Gastroesophageal sphincter (tissue), 4 donors: ENCODE measurements at regions not wholly inside any gene's neighbourhood (a gene's known extent, or its start where the extent isn't known, plus 50 kb on each side); places are given as distances from the start of the nearest gene placed in this dataset.
"Not testable (repeated sequence)": the region's sequence is repeated elsewhere in the genome, so short reads cannot be mapped to it uniquely, and the experiment has no call there.

Source experiments
- ATAC-seq: fragments of 150-250 bp; one replicate; pipeline ENCODE4 v1.9.1; 2016; ENCODE audit warnings: mild to moderate bottlenecking, moderate library complexity
- H3K27ac ChIP-seq, 4 donors: fragments of 200-600 bp; sonication (generic) in 3 of 4; 1 replicate in 3 of 4; 2 replicates in 1 of 4; pipeline ENCODE4 v1.5.1; 2016 to 2019
- H3K27me3 ChIP-seq: fragments of 200-600 bp; sonication (generic); one replicate; pipeline ENCODE4 v1.5.1; 2019
- H3K36me3 ChIP-seq, 2 donors: fragments of 200-600 bp; sonication (generic); one replicate each; pipeline ENCODE4 v1.5.1; 2019; ENCODE audit warnings: control low read depth in 1 of 2
- H3K4me1 ChIP-seq, 3 donors: fragments of 200-600 bp; sonication (generic); 1 replicate in 2 of 3; 2 replicates in 1 of 3; pipeline ENCODE4 v1.5.1; 2016 to 2019; ENCODE audit warnings: control low read depth in 2 of 3
- H3K4me3 ChIP-seq, 2 donors: fragments of 200-600 bp; sonication (generic); one replicate each; pipeline ENCODE4 v1.5.1; 2019; ENCODE audit warnings: mild to moderate bottlenecking in 1 of 2, moderate library complexity in 1 of 2
- H3K9me3 ChIP-seq, 3 donors: fragments of 200-600 bp; sonication (generic); one replicate each; pipeline ENCODE4 v1.5.1; 2017 to 2019; ENCODE audit warnings: control low read depth in 2 of 3
- EP300 ChIP-seq: sonication (generic); formaldehyde crosslinking; IDR thresholded peaks from one replicate; pipeline ENCODE4 v1.6.1; 2017; ENCODE audit warnings: antibody characterized with exemption, mild to moderate bottlenecking
- POLR2A ChIP-seq, 2 donors: fragments of 450-650 bp; IDR thresholded peaks; one replicate each; pipeline ENCODE4 v1.6.1; 2017; ENCODE audit warnings: antibody characterized with exemption in 2 of 2, mild to moderate bottlenecking in 2 of 2, moderate library complexity in 1 of 2
- POLR2AphosphoS5 ChIP-seq: sonication (generic); formaldehyde crosslinking; IDR thresholded peaks from one replicate; pipeline ENCODE4 v1.6.1; 2017; ENCODE audit warnings: antibody characterized with exemption
- WGBS, 2 donors: methylation state at CpG; one replicate each; pipeline ENCODE4 v1.1.5; 2018; ENCODE audit warnings: low coverage in 1 of 2; 5-methylcytosine and 5-hydroxymethylcytosine counted together
- TF ChIP-seq, protein P1 (sequence below), 4 experiments: fragments of 200-600 bp in 2 of 4; fragments of 450-650 bp in 2 of 4; sonication (generic) in 1 of 4; IDR thresholded peaks; one replicate each; pipeline ENCODE4 v1.5.1; 2017 to 2019; ENCODE audit warnings: antibody characterized with exemption in 4 of 4, mild to moderate bottlenecking in 2 of 4, moderate library complexity in 2 of 4

DNA sequence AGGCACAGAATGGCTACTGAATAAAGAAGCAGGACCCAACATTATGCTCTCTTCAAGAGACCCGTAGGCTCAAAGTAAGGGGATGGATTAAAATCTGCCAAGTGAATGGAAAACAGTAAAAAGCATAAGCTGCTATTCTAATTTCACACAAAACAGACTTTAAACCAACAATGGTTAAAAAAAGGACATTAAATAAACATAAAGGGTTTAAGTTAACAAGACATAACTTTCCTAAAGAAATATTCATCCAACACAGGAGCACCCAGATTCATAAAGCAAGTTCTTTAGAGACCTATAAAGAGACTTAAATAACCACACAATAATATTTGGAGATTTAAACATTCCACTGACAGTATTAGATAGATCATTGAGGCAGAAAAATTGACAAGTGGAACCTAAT lies 624.5 kb downstream of the RFPL4B start:
- Histone ChIP-seq H3K4me1 (no peaks in the 10 kb centered on the region), H3K27ac (no peak overlapping the region), H3K36me3 (no peaks in the 10 kb centered on the region), H3K4me3 (no peak overlapping the region), H3K9me3 (peaks cover 0 to 8% (median 0%) of the 10 kb centered on the region in 3 donors), H3K27me3 (no peaks in the 10 kb centered on the region)
- no peak for ATAC-seq
- no peak for TF ChIP-seq POLR2AphosphoS5
- no peak for TF ChIP-seq POLR2A (IDR thresholded peaks at IDR 0.05)
- TF ChIP-seq, protein P1, sequence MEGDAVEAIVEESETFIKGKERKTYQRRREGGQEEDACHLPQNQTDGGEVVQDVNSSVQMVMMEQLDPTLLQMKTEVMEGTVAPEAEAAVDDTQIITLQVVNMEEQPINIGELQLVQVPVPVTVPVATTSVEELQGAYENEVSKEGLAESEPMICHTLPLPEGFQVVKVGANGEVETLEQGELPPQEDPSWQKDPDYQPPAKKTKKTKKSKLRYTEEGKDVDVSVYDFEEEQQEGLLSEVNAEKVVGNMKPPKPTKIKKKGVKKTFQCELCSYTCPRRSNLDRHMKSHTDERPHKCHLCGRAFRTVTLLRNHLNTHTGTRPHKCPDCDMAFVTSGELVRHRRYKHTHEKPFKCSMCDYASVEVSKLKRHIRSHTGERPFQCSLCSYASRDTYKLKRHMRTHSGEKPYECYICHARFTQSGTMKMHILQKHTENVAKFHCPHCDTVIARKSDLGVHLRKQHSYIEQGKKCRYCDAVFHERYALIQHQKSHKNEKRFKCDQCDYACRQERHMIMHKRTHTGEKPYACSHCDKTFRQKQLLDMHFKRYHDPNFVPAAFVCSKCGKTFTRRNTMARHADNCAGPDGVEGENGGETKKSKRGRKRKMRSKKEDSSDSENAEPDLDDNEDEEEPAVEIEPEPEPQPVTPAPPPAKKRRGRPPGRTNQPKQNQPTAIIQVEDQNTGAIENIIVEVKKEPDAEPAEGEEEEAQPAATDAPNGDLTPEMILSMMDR (IDR thresholded peaks at IDR 0.05) = no peak
- TF ChIP-seq EP300 = no peak
- 67 to 73% methylated on average over 1 of the region's 1 CpG for WGBS, 2 donors

DNA sequence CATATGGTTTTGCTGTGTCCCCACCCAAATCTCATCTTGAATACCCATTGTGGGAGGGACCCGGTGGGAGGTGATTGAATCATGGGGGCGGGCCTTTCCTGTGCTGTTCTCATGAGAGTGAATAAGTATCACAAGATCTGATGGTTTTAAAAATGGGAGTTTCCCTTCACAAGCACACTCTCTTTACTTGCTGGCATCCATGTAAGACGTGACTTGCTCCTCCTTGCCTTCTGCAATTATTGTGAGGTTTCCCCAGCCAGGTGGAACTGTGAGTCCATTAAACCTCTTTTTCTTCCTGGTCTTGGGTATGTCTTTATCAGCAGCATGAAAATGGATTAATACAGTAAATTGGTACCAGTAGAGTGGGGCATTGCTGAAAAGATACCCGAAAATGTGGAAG lies 627.8 kb downstream of the RFPL4B start:
- not testable (repeated sequence) for H3K36me3 ChIP-seq, H3K27me3 ChIP-seq, H3K27ac ChIP-seq, H3K4me1 ChIP-seq, H3K4me3 ChIP-seq, ATAC-seq, H3K9me3 ChIP-seq
- 92 to 100% methylated on average over 1 to 3 of the region's 4 CpGs for WGBS, 2 donors

DNA sequence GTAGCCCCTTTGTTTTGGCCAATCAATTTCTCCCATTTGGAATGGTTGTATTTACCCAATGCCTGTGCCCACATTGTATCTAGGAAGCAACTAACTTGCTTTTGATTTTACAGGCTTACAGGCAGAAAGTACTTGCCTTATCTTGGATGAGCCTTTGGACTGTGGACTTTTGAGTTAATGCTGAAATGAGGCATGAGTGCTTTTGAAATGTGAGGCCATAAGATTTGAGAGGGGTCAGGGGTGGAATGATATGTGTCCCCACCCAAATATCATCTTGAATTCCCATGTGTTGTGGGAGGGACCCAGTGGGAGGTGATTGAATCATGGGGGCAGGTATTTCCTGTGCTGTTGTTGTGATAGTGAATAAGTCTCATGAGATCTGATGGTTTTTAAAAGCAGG lies 629.4 kb downstream of the RFPL4B start:
- not testable (repeated sequence) for ATAC-seq, H3K27ac ChIP-seq, H3K4me3 ChIP-seq, H3K9me3 ChIP-seq, H3K27me3 ChIP-seq, H3K36me3 ChIP-seq, H3K4me1 ChIP-seq

DNA sequence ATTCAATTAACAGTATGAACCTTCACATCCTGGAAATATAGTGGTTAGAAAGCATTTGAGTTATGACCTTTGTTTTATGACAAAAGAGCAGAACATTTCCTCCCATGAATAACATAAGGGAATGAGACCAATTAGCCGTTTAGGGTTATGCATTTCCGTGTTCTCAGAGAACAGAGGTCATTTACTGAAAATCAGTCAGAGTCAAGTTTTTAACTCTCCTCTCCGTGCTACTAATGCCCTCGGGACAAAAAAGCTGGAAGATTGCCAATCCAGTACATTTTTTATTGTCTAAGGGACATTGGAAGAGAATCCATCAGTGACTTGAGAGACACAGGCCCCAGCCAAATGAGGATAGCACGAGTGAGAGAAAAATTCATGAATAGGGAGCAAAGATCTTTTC lies 632.7 kb downstream of the RFPL4B start:
- no peak for TF ChIP-seq EP300
- TF ChIP-seq POLR2A (IDR thresholded peaks at IDR 0.05) = no peak
- TF ChIP-seq, protein P1 (IDR thresholded peaks at IDR 0.05) = no peak
- no peak for TF ChIP-seq POLR2AphosphoS5
- H3K4me1 ChIP-seq = no peaks in the 10 kb centered on the region
- peaks cover 0 to 8% (median 0%) of the 10 kb centered on the region in 3 donors for H3K9me3 ChIP-seq
- H3K4me3 ChIP-seq = no peak overlapping the region
- 29 to 44% methylated on average over 5 of the region's 5 CpGs for WGBS, 2 donors
- no peaks in the 10 kb centered on the region for H3K36me3 ChIP-seq
- ATAC-seq = peak; percentile 43
- no peaks in the 10 kb centered on the region for H3K27me3 ChIP-seq
- H3K27ac ChIP-seq = no peak overlapping the region

DNA sequence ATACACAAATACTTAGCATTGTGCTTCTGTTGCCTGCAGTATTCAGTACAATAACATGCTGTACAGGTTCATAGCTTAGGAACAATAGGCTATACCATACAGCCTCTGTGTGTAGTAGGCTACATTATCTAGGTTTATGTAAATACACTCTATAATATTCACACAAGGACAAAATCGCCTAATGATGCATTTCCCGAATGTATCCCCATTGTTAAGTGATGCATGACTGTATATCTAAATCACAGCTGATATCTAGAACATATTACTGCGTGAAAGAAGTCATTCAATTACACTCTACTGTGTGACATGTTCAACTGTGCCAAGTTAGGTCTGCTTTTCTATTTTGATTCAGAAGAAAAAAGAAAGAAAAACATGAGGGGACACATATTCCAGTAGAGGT lies 633.5 kb downstream of the RFPL4B start:
- TF ChIP-seq POLR2AphosphoS5 (no peak), POLR2A (IDR thresholded peaks at IDR 0.05) (no peak), EP300 (no peak)
- TF ChIP-seq, protein P1 (IDR thresholded peaks at IDR 0.05) = no peak
- Histone ChIP-seq H3K27me3 (no peaks in the 10 kb centered on the region), H3K4me3 (no peak overlapping the region), H3K4me1 (no peaks in the 10 kb centered on the region), H3K36me3 (no peaks in the 10 kb centered on the region), H3K27ac (no peak overlapping the region), H3K9me3 (peaks cover 0 to 6% (median 0%) of the 10 kb centered on the region in 3 donors)
- WGBS, 2 donors = 78 to 80% methylated on average over 3 of the region's 3 CpGs
- ATAC-seq = no peak

DNA sequence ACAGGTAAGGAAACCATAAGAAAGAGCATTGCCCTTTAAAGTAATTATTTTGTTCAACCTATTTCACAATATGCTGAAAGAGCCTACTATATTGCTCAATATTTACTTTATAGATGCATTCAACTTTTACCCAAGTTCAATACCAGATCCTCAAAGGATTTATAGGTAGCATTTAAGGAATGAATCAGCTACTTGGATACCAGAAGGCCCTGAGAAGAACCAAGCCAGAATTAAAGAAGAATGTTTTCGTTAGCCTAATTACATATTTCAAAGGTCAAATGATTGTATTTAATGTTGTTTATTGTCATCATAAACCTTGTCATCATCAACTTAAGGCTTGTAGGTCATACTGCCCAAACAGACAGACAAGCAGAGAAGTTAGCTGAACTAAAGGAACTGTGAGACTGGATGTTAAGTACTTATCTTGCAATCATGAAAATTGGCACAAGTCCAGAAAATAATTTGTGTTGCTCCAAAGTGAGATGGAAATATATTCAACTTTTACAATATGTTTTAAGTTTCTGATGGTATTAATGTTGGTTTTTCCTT lies 636.7 kb downstream of the RFPL4B start:
- TF ChIP-seq, protein P1 (IDR thresholded peaks at IDR 0.05) = no peak
- TF ChIP-seq POLR2A (IDR thresholded peaks at IDR 0.05) = no peak
- no peak for TF ChIP-seq EP300
- TF ChIP-seq POLR2AphosphoS5 = no peak
- Histone ChIP-seq H3K4me3 (no peak overlapping the region), H3K27me3 (no peaks in the 10 kb centered on the region), H3K9me3 (no peaks in the 10 kb centered on the region), H3K4me1 (no peaks in the 10 kb centered on the region), H3K36me3 (no peaks in the 10 kb centered on the region), H3K27ac (no peak overlapping the region)
- WGBS, 2 donors = 47 to 60% methylated on average over 1 of the region's 1 CpG
- no peak for ATAC-seq
